Central memory CD8-positive, alpha-beta T cell (primary cell): ENCODE measurements at regions not wholly inside any gene's neighbourhood (a gene's known extent, or its start where the extent isn't known, plus 50 kb on each side); places are given as distances from the start of the nearest gene placed in this dataset.

Experiments used
- ATAC-seq: fragments of 150-1000 bp; cut with Tn5 transposase; replicated peaks from 2 replicates; pipeline ENCODE4 v1.10.0; 2022; ENCODE audit warnings: mild to moderate bottlenecking, moderate FRiP score, moderate number of reproducible peaks; ENCODE audit not compliant: poor library complexity, severe bottlenecking; ENCODE audit errors: extremely low read depth
- DNase-seq, 2 donors: peaks; one replicate each; pipeline ENCODE4 v3.0.0; 2021; ENCODE audit warnings: low spot score in 2 of 2
- H3K27ac Mint-ChIP-seq: one replicate; pipeline ENCODE4 v1.8.0; 2022; ENCODE audit warnings: low read depth, mild to moderate bottlenecking, moderate library complexity, mixed read lengths
- H3K27me3 Mint-ChIP-seq: one replicate; pipeline ENCODE4 v1.8.0; 2022; ENCODE audit warnings: mixed read lengths
- H3K36me3 Mint-ChIP-seq: one replicate; pipeline ENCODE4 v1.8.0; 2022; ENCODE audit warnings: mild to moderate bottlenecking, moderate library complexity, mixed read lengths; ENCODE audit not compliant: insufficient read depth
- H3K4me1 Mint-ChIP-seq: one replicate; pipeline ENCODE4 v1.8.0; 2022; ENCODE audit warnings: mixed read lengths
- H3K4me3 Mint-ChIP-seq: one replicate; pipeline ENCODE4 v1.8.0; 2022; ENCODE audit warnings: mild to moderate bottlenecking, moderate library complexity, mixed read lengths
- H3K9me3 Mint-ChIP-seq: one replicate; pipeline ENCODE4 v1.8.0; 2022; ENCODE audit warnings: mixed read lengths

DNA sequence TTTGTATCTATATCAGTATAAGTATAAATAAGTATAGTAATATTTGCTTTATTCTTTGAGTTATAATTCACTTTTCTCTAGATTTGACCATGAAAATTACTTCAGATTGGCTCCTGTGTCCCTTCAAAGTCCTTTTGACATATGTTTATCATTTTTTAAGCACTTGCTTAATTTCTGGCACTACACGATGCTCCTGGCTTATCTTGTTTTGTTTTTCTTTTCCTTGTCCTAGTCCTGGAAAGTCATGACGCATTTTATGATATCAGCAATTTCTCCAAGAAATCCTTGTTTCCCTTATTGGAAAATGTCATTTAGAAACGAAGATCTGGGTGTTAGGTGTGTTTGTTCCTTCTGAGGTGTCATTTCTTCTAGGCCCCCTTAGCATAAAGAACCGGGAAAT lies 226.5 kb downstream of the POU4F1 start:
- ATAC-seq = no peak
- no peak overlapping the region for H3K27ac Mint-ChIP-seq
- H3K4me3 Mint-ChIP-seq = no peak overlapping the region
- no peaks in the 10 kb centered on the region for H3K4me1 Mint-ChIP-seq
- H3K27me3 Mint-ChIP-seq = no peaks in the 10 kb centered on the region
- H3K9me3 Mint-ChIP-seq = peaks cover 5% of the 10 kb centered on the region
- no peak for DNase-seq
- no peaks in the 10 kb centered on the region for H3K36me3 Mint-ChIP-seq

DNA sequence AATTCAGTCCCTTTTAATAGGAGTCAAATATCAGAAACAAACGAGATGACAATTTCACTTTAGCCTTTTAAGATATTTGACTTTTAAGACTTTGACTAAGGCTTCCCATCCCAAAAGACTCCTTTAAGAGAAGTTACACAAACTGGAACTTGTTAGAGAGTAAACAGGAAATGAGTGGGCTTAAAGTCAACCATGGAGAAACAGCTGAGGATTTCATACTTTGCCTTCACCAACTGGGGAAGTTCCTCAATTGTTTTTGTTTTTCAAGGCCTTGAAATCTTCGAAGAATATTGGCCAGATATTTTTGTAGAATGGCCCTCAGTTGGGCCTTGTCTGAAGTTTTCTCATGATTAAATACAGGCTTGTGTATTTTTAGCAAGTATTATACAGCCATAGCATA lies 227.3 kb downstream of the POU4F1 start:
- Mint-ChIP-seq H3K36me3 (no peaks in the 10 kb centered on the region), H3K27ac (no peak overlapping the region), H3K9me3 (peaks cover 5% of the 10 kb centered on the region), H3K27me3 (no peaks in the 10 kb centered on the region), H3K4me3 (no peak overlapping the region), H3K4me1 (no peaks in the 10 kb centered on the region)
- DNase-seq (no peak), ATAC-seq (no peak)

DNA sequence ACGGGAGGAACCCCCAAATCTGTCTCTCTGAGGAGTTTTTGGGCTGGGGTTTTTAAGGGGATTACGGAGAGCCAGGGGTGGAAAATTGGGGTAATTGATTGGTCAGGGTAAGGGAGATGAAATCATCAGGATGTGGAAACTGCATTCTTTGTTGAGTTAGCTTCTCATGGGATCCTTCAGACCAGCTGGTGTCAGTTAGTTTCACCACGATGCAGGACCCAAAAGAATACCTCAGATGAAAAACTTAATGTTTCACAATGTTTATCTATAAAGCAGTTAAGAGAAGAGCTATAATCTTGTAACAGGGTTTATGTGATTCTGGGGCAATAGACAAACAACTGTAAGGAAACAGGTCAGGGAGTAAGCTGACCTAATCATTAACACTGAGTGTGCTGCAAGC lies 230.8 kb downstream of the POU4F1 start:
- Mint-ChIP-seq H3K9me3 (peaks cover 1% of the 10 kb centered on the region), H3K36me3 (no peaks in the 10 kb centered on the region), H3K4me1 (no peaks in the 10 kb centered on the region), H3K27me3 (no peaks in the 10 kb centered on the region), H3K4me3 (no peak overlapping the region), H3K27ac (no peak overlapping the region)
- ATAC-seq (no peak), DNase-seq (no peak)

DNA sequence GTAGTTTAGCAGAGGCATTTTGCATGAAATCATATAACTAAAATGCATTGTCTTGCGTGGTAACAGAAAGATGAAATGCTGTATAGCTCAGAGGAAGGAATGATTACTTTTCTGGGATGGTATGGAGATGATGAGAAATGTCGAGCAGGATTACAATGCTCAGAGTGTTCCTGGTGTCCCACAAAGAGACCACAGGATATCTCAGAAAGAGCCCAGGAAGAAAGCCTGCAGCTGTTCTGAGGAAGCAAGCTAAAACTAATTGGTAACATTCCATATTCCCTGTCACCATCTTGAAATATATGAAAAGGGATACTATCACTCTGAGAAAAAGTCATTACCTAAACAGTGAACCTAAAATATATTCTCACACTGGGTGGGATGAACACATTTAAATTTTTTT lies 233.1 kb downstream of the POU4F1 start:
- no peak for DNase-seq
- Mint-ChIP-seq H3K4me1 (no peaks in the 10 kb centered on the region), H3K27me3 (no peaks in the 10 kb centered on the region), H3K9me3 (no peaks in the 10 kb centered on the region), H3K27ac (no peak overlapping the region), H3K36me3 (no peaks in the 10 kb centered on the region), H3K4me3 (no peak overlapping the region)
- no peak for ATAC-seq

DNA sequence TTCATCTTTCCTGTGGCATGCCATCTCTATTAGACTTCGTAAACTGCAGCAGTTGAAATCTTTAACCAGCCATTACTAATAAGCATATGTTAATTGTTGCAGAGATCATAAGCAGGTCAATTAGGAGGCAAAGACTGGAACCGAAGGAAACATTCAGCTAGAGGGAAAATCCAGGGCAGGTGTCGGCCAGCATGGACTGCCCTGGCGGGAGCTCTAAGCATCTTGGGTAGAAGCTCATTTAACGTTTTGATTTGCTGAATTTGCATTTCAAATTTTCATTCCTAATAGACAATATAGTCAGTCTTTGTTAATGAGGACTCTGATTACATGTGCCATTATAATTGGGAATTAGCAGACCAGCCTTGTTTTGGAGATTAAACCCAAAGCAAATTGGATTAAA lies 238.6 kb downstream of the POU4F1 start:
- no peaks in the 10 kb centered on the region for H3K9me3 Mint-ChIP-seq
- no peaks in the 10 kb centered on the region for H3K4me1 Mint-ChIP-seq
- H3K4me3 Mint-ChIP-seq = no peak overlapping the region
- ATAC-seq (no peak), DNase-seq (no peak)
- H3K36me3 Mint-ChIP-seq = no peaks in the 10 kb centered on the region
- no peaks in the 10 kb centered on the region for H3K27me3 Mint-ChIP-seq
- H3K27ac Mint-ChIP-seq = no peak overlapping the region

DNA sequence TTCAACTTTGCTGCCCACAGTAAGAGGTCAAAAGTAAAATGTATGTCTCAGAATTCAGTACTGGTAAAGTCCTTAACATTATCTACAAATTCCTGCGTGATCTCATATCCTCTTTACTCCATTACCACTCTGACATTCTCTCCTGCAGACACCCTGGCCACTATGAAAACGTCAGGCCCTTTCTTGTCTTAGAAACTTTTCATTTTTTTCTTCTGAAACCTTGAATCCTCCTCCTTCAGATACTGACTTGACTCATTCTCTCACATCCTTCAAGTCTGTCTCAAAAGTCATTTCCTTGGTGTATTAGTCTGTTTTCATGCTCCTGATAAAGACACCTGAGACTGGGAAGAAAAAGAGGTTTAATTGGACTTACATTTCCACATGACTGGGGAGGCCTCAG lies 262.3 kb downstream of the POU4F1 start:
- DNase-seq (no peak), ATAC-seq (no peak)
- H3K27ac Mint-ChIP-seq = no peak overlapping the region
- H3K27me3 Mint-ChIP-seq = no peaks in the 10 kb centered on the region
- no peaks in the 10 kb centered on the region for H3K4me1 Mint-ChIP-seq
- no peak overlapping the region for H3K4me3 Mint-ChIP-seq
- no peaks in the 10 kb centered on the region for H3K36me3 Mint-ChIP-seq
- peaks cover 10% of the 10 kb centered on the region for H3K9me3 Mint-ChIP-seq

DNA sequence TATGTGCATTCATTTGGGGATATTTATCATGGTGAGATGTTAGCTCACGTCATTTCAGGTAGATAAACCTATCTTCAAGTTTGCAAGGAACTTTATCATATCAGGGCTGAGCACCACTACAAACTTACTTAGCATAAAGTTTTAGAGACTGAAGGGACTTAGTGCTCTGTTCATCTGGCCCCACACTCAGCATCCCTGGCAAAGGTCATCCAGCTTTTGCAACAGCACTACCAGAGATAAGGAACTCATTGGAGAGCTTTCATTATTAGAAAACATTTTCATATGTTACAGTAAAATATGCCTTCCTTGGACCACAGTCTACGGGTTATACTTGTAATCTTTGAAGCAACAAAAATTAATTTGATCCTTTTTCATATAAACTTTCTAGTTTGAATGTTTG lies 263.4 kb downstream of the POU4F1 start:
- Mint-ChIP-seq H3K27me3 (no peaks in the 10 kb centered on the region), H3K27ac (no peak overlapping the region), H3K36me3 (no peaks in the 10 kb centered on the region), H3K9me3 (peaks cover 14% of the 10 kb centered on the region), H3K4me3 (no peak overlapping the region), H3K4me1 (no peaks in the 10 kb centered on the region)
- DNase-seq = no peak
- no peak for ATAC-seq

DNA sequence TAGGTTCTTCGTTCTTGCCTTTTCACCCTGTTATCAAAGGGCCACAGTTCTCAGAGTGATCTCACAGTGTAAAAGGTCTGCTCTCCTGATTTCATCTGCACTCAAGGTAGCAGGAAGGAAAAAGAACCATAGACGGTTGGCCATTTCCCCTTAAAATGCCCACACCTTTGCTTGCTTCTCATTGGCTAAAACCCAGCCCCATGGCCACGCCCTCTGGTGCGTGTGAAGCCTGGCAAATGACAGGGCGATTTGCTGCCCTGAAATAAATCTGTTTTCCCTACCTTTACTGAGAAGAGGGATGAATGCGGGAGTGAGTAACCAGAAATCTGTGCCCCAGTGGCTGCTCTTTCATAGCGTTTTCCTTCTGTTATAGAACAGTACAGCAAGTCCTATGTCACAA lies 269.3 kb downstream of the POU4F1 start:
- no peak for ATAC-seq
- peaks cover 5% of the 10 kb centered on the region for H3K9me3 Mint-ChIP-seq
- no peaks in the 10 kb centered on the region for H3K4me1 Mint-ChIP-seq
- no peak overlapping the region for H3K27ac Mint-ChIP-seq
- H3K4me3 Mint-ChIP-seq = no peak overlapping the region
- no peaks in the 10 kb centered on the region for H3K27me3 Mint-ChIP-seq
- H3K36me3 Mint-ChIP-seq = no peaks in the 10 kb centered on the region
- DNase-seq = no peak

DNA sequence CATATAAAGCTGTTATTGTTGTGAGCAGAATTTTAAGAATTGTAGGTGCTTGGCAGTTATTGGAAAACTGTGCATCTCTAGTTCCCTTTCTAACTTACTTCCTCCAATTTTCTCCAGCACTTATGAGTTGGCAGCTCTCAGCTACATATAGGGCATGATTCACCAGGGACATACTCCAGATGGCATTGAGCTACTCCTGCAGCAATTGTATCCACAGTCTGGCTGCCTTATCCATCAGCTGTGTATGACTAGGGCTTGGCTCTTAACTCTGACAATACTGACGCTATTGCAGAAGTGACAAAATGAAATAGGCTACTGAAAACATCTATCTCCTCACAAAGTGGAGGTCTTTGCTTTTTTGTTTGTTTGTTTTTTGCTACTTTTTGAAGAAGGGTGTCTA lies 276.7 kb downstream of the POU4F1 start:
- Mint-ChIP-seq H3K4me3 (no peak overlapping the region), H3K27me3 (no peaks in the 10 kb centered on the region), H3K27ac (no peak overlapping the region), H3K36me3 (no peaks in the 10 kb centered on the region), H3K9me3 (peaks cover 3% of the 10 kb centered on the region), H3K4me1 (no peaks in the 10 kb centered on the region)
- DNase-seq (no peak), ATAC-seq (no peak)

DNA sequence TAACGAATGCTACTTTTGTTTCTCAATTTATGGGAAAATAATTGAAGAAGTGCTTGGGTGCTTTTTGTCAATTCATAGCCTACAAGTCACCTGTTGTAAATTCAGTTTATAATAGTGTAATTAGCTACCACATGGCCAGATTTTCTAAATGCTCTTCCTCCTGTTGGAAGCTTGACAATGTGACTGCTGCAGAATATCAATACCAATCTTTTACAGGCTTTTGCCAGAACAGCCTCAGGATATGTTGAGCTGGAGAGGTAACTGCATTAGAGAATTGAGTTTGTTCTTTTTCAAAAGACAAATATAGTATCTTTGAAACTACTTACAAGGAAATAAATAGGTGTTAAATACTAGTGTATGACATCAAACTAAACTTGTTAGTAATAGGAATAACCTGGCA lies 277.8 kb downstream of the POU4F1 start:
- H3K27me3 Mint-ChIP-seq = no peaks in the 10 kb centered on the region
- H3K36me3 Mint-ChIP-seq = no peaks in the 10 kb centered on the region
- no peak for ATAC-seq
- no peak for DNase-seq
- H3K4me3 Mint-ChIP-seq = no peak overlapping the region
- no peaks in the 10 kb centered on the region for H3K4me1 Mint-ChIP-seq
- no peak overlapping the region for H3K27ac Mint-ChIP-seq
- peaks cover 3% of the 10 kb centered on the region for H3K9me3 Mint-ChIP-seq

DNA sequence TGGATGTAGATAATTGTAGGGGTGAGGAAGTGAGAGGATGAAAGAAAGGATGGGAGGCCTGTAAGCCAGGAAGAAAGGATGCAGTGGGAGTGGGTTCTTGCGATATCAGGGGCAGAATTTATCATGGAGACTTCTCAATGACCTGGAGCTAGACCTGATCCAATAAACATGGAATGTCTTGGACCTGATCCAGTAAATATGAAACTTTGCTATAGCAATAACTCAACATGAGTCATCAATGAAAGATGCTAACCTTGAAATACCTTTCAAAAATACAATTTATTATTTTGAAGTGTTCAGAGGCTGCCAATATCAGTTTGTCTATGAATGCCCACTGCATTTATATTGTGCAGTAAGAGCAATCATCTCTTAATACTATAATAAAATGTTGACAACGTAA lies 279.5 kb downstream of the POU4F1 start:
- Mint-ChIP-seq H3K4me1 (no peaks in the 10 kb centered on the region), H3K9me3 (peaks cover 3% of the 10 kb centered on the region), H3K27ac (no peak overlapping the region), H3K27me3 (no peaks in the 10 kb centered on the region), H3K36me3 (no peaks in the 10 kb centered on the region), H3K4me3 (no peak overlapping the region)
- ATAC-seq = no peak
- DNase-seq = no peak

DNA sequence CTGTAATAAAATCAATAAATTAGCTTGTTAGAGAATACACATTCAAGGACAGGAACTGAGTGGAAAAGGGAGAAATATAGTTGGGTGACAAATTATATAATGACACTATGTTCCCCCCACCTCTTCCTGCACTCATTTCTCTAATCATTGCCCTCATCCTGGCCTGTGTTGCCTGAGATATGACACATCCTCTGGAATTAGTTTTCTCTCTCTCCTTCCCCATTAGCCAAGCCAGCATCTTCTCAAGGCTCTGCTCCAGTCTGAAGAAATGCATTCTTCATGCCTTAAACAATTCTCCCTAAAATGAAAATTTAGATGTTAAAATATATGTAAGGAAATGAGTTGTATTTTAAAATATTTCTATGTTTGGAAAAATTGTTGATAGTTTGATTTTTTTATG lies 280.3 kb downstream of the POU4F1 start:
- Mint-ChIP-seq H3K36me3 (no peaks in the 10 kb centered on the region), H3K4me1 (no peaks in the 10 kb centered on the region), H3K27me3 (no peaks in the 10 kb centered on the region), H3K9me3 (peaks cover 3% of the 10 kb centered on the region), H3K27ac (no peak overlapping the region), H3K4me3 (no peak overlapping the region)
- DNase-seq (no peak), ATAC-seq (no peak)

DNA sequence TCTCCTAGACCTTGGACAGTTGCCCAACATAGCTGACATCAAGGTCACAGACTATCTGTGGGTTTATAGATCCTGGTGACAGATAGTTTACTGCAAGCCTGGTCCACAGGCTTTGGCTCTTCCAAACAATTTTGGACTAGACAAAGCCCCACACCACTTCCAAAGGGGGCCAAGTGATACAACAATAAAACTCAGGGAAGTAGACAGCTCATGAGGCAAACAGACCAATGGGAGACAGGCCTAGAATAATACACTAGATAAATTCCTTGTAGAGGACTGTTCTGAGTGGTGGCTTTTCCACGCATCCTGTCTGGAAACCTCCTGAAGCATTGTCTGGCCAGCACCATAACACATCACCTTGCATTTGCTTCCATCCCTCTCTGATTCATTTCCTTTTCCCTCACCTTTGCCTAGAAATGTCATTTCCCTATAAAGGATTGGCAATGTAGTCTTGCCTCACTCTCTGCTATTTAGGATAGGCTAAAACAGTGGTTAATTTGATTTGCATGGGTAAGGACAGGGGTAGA lies 284.2 kb downstream of the POU4F1 start:
- no peak overlapping the region for H3K27ac Mint-ChIP-seq
- no peaks in the 10 kb centered on the region for H3K27me3 Mint-ChIP-seq
- ATAC-seq (no peak), DNase-seq (no peak)
- no peak overlapping the region for H3K4me3 Mint-ChIP-seq
- H3K9me3 Mint-ChIP-seq = peaks cover 3% of the 10 kb centered on the region
- H3K36me3 Mint-ChIP-seq = no peaks in the 10 kb centered on the region
- H3K4me1 Mint-ChIP-seq = no peaks in the 10 kb centered on the region

DNA sequence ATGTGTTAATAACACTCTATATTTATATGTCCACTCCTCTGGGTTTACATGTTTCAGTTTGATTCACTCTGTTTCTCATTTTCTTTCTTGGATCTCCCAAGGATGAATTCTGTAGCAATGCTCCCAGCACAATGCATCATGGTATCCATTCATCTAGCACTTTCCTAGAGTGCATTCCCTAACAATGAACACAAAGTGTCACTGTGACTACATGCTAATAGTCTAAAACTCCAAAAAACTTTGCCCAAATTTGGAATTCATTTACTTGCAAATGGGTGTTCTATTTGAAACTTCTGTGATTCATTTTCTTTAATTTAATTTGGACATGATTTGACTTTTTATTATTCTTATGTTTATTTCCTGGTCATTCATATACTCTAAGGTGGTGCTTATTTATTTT lies 286.3 kb downstream of the POU4F1 start:
- ATAC-seq (no peak), DNase-seq (no peak)
- Mint-ChIP-seq H3K27me3 (no peaks in the 10 kb centered on the region), H3K36me3 (no peaks in the 10 kb centered on the region), H3K27ac (no peak overlapping the region), H3K4me1 (no peaks in the 10 kb centered on the region), H3K4me3 (no peak overlapping the region), H3K9me3 (peaks cover 2% of the 10 kb centered on the region)
